CD14-positive monocyte (primary cell): ENCODE measurements at regions not wholly inside any gene's neighbourhood (a gene's known extent, or its start where the extent isn't known, plus 50 kb on each side); places are given as distances from the start of the nearest gene placed in this dataset.

Experiments used
- DNase-seq, 3 donors: peaks; one replicate each; pipeline ENCODE4 v3.0.0-alpha.2; 2011 to 2022
- H2AFZ ChIP-seq: 2 replicates; pipeline ENCODE4 v1.6.0; 2012; ENCODE audit warnings: mild to moderate bottlenecking, low read depth, low read length, inconsistent platforms; ENCODE audit not compliant: insufficient read depth, poor library complexity, severe bottlenecking
- H3K27ac ChIP-seq, 2 donors: 1 replicate in 1 of 2; 2 replicates in 1 of 2; pipeline ENCODE4 v1.5.1; 2012 to 2013; ENCODE audit warnings: low read length in 2 of 2, control low read depth in 1 of 2, inconsistent platforms in 1 of 2, low read depth in 1 of 2, mild to moderate bottlenecking in 1 of 2
- H3K27me3 ChIP-seq, 2 donors: one replicate each; pipeline versions ENCODE4 v1.6.0 to v1.6.1; 2011 to 2013; ENCODE audit warnings: low read length in 2 of 2; ENCODE audit not compliant: control insufficient read depth in 2 of 2, insufficient read depth in 2 of 2
- H3K36me3 ChIP-seq, 2 donors: replicated peaks in 1 of 2; 1 replicate in 1 of 2; 2 replicates in 1 of 2; pipeline versions ENCODE4 v1.5.1 to v1.6.1; 2012 to 2013; ENCODE audit warnings: low read length in 2 of 2, control low read depth in 1 of 2, inconsistent platforms in 1 of 2, mild to moderate bottlenecking in 1 of 2; ENCODE audit not compliant: insufficient read depth in 2 of 2, control insufficient read depth in 1 of 2
- H3K4me1 ChIP-seq, 2 donors: 1 replicate in 1 of 2; 2 replicates in 1 of 2; pipeline versions ENCODE4 v1.5.1 to v1.6.1; 2012 to 2013; ENCODE audit warnings: low read length in 2 of 2, control low read depth in 1 of 2, inconsistent platforms in 1 of 2, mild to moderate bottlenecking in 1 of 2, moderate library complexity in 1 of 2; ENCODE audit not compliant: insufficient read depth in 2 of 2, control insufficient read depth in 1 of 2
- H3K4me2 ChIP-seq: replicated peaks from 2 replicates; pipeline ENCODE3; 2012; ENCODE audit warnings: low read length, moderate library complexity, mild to moderate bottlenecking; ENCODE audit not compliant: poor library complexity, severe bottlenecking; ENCODE audit errors: extremely low read depth
- H3K4me3 ChIP-seq, 3 experiments: fragments of 200-600 bp in 1 of 3; sonication (generic) in 1 of 3; replicated peaks in 1 of 3; 1 replicate in 2 of 3; 2 replicates in 1 of 3; pipeline ENCODE4 v1.5.1; 2011 to 2013; ENCODE audit warnings: low read length in 3 of 3, mild to moderate bottlenecking in 3 of 3, control low read depth in 2 of 3, low read depth in 2 of 3, inconsistent platforms in 1 of 3, moderate library complexity in 1 of 3
- H3K79me2 ChIP-seq: 2 replicates; pipeline ENCODE4 v1.6.0; 2012; ENCODE audit warnings: mild to moderate bottlenecking, control low read depth, inconsistent platforms, low read length, moderate library complexity; ENCODE audit not compliant: insufficient read depth
- H3K9ac ChIP-seq: 2 replicates; pipeline ENCODE4 v1.6.0; 2017; ENCODE audit warnings: low read length, mild to moderate bottlenecking; ENCODE audit not compliant: insufficient read depth, poor library complexity, severe bottlenecking
- H3K9me3 ChIP-seq, 2 donors: replicated peaks in 1 of 2; 1 replicate in 1 of 2; 2 replicates in 1 of 2; pipeline versions ENCODE4 v1.5.1 to v1.6.1; 2012 to 2013; ENCODE audit warnings: low read length in 2 of 2, control low read depth in 1 of 2; ENCODE audit not compliant: control insufficient read depth in 1 of 2, insufficient read depth in 1 of 2
- H4K20me1 ChIP-seq: 2 replicates; pipeline ENCODE4 v1.6.0; 2012; ENCODE audit warnings: mild to moderate bottlenecking, low read length, control low read depth, moderate library complexity; ENCODE audit not compliant: insufficient read depth
- H3K27ac Mint-ChIP-seq, 7 donors: one replicate each; pipeline ENCODE4 v1.8.0; 2020; ENCODE audit warnings: mild to moderate bottlenecking in 7 of 7, mixed read lengths in 7 of 7, moderate library complexity in 6 of 7, inconsistent platforms in 2 of 7
- H3K27me3 Mint-ChIP-seq, 3 donors: one replicate each; pipeline ENCODE4 v1.8.0; 2021 to 2022; ENCODE audit warnings: low read depth in 3 of 3, mild to moderate bottlenecking in 3 of 3, mixed read lengths in 3 of 3, moderate library complexity in 3 of 3, inconsistent platforms in 1 of 3
- H3K36me3 Mint-ChIP-seq, 2 donors: one replicate each; pipeline ENCODE4 v1.8.0; 2020; ENCODE audit warnings: mixed read lengths in 2 of 2, inconsistent platforms in 1 of 2, mild to moderate bottlenecking in 1 of 2
- H3K4me1 Mint-ChIP-seq: one replicate; pipeline ENCODE4 v1.8.0; 2020; ENCODE audit warnings: mild to moderate bottlenecking, mixed read lengths
- H3K4me3 Mint-ChIP-seq, 2 donors: one replicate each; pipeline ENCODE4 v1.8.0; 2020; ENCODE audit warnings: mild to moderate bottlenecking in 2 of 2, mixed read lengths in 2 of 2, moderate library complexity in 1 of 2
- H3K9me3 Mint-ChIP-seq, 7 donors: one replicate each; pipeline ENCODE4 v1.8.0; 2020 to 2022; ENCODE audit warnings: mixed read lengths in 7 of 7, mild to moderate bottlenecking in 6 of 7, moderate library complexity in 6 of 7, inconsistent platforms in 2 of 7
- CTCF ChIP-seq: fragments of 200-600 bp; IDR thresholded peaks from one replicate; pipeline ENCODE4 v1.8.0; 2022; ENCODE audit warnings: antibody characterized with exemption, mild to moderate bottlenecking
- whole genome bisulfite sequencing: methylation state at CpG from one replicate; pipeline ENCODE4 v1.1.5; 2013; ENCODE audit warnings: missing lambda C conversion rate; ENCODE audit not compliant: insufficient coverage; 5-methylcytosine and 5-hydroxymethylcytosine counted together
- intact Hi-C, 2 donors: fragments of 100-400 bp; cut with micrococcal nuclease; formaldehyde crosslinking; loops; one replicate each; pipeline versions ENCODE4 v1.15.0 to v1.15.1; 2023

- no peak overlapping the region for H3K27ac ChIP-seq
- no peaks in the 10 kb centered on the region for H3K4me1 Mint-ChIP-seq
Observed at GRCh38 chr18:1270081-1270480, 365.4 kb downstream of the ADCYAP1 start.

GRCh38 chr18:1273469-1273868, 368.8 kb downstream of the ADCYAP1 start:
- Histone ChIP-seq H3K4me1 (no peaks in the 10 kb centered on the region), H3K79me2 (no peaks in the 10 kb centered on the region), H3K27ac (no peak overlapping the region), H2AFZ (no peak overlapping the region), H3K36me3 (no peaks in the 10 kb centered on the region), H3K27me3 (no peaks in the 10 kb centered on the region), H3K4me3 (no peak overlapping the region), H3K9ac (no peak overlapping the region), H4K20me1 (no peaks in the 10 kb centered on the region), H3K4me2 (no peak overlapping the region), H3K9me3 (peaks cover 4 to 5% of the 10 kb centered on the region in 2 donors)
- Mint-ChIP-seq H3K9me3 (peaks cover 0 to 8% (median 2%) of the 10 kb centered on the region in 7 donors), H3K27me3 (peaks cover 0 to 3% (median 0%) of the 10 kb centered on the region in 3 donors), H3K36me3 (no peaks in the 10 kb centered on the region), H3K4me3 (no peak overlapping the region), H3K27ac (no peak overlapping the region), H3K4me1 (no peaks in the 10 kb centered on the region)
- DNase-seq: no peak
- intact Hi-C loops: no loop called here
- WGBS: 57% methylated on average over 1 of the region's 2 CpGs
- no peak for TF ChIP-seq CTCF

More at GRCh38 chr18:1270081-1270480, 365.4 kb downstream of the ADCYAP1 start:
- Mint-ChIP-seq H3K9me3 (peaks cover 0 to 6% (median 2%) of the 10 kb centered on the region in 7 donors), H3K27me3 (no peaks in the 10 kb centered on the region), H3K27ac (no peak overlapping the region), H3K4me3 (no peak overlapping the region), H3K36me3 (no peaks in the 10 kb centered on the region)
- H2AFZ ChIP-seq: no peak overlapping the region
- no peak for TF ChIP-seq CTCF
- intact Hi-C loops: no loop called here
- no CpG with 5 or more reads among the region's 2 CpGs for WGBS
- H3K4me1 ChIP-seq: no peaks in the 10 kb centered on the region
- H3K4me3 ChIP-seq: no peak overlapping the region
- H3K9me3 ChIP-seq: no peaks in the 10 kb centered on the region
- H3K27me3 ChIP-seq: no peaks in the 10 kb centered on the region
- H4K20me1 ChIP-seq: no peaks in the 10 kb centered on the region
- H3K4me2 ChIP-seq: no peak overlapping the region
- no peak overlapping the region for H3K9ac ChIP-seq
- H3K79me2 ChIP-seq: no peaks in the 10 kb centered on the region
- no peaks in the 10 kb centered on the region for H3K36me3 ChIP-seq
- no peak for DNase-seq
